ENCODE measurements at regions not wholly inside any gene's neighbourhood (a gene's known extent, or its start where the extent isn't known, plus 50 kb on each side); places are given as distances from the start of the nearest gene placed in this dataset.
A peak's percentile ranks its signal among the peaks of the same experiment; 100 is the strongest.

DNA sequence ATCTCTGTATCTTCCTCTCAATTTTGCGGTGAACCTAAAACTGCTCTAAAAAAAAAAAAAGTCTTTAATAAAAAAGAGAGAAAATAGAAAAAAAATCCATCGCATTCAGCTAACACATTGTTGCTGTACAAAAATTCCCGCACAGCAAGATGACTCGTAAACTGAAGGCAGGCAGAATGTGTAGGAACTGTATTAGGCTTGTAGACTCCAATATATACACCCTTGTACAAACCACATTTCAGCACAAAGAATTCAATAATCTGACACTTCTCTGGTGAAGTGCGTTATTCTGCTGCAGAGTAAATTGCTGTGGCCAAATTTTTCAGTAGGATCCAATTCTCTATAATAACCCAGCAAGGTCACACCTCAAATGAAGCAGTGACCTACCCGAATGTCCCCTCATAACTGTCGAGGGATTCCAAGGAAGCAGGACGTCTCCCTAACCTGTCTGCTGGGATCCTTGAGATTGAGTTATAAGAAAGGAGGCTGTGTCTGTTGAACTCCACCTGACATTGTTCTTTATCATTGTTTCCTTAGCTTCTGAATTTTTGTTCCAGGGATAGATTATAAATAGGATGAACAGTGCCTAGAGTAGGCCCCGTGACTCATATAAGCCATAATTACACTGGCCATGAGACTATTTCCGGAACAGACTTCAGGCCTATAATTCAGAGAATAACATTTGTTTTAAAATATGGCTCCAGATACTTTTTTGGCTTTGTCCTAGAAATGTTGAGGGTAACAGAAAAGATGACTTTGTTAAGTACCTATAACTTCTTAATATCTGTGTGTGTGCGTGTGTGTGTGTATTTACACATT, 348.3 kb downstream of the PCDH7 start:
- DNase-seq, result no peak

DNA sequence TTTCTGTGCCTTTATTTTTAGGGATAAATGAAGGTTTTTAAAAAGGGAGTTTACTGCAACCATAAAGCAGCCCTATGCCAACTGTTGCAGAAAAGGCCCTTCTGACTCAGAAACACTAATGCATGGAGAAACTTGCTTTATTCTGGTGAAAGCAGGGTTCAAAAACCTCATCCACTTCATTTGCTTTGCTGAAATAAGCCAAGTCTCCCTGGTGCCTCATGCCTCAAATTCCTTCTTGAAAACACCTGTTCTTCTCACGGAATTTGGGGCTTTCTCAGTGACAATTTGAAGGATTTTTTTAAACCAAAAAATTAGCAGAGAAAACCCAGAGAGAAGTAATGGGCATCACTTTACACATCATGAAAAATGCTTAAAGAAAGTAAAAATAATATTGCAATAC, 349.0 kb downstream of the PCDH7 start:
- no peak for DNase-seq

DNA sequence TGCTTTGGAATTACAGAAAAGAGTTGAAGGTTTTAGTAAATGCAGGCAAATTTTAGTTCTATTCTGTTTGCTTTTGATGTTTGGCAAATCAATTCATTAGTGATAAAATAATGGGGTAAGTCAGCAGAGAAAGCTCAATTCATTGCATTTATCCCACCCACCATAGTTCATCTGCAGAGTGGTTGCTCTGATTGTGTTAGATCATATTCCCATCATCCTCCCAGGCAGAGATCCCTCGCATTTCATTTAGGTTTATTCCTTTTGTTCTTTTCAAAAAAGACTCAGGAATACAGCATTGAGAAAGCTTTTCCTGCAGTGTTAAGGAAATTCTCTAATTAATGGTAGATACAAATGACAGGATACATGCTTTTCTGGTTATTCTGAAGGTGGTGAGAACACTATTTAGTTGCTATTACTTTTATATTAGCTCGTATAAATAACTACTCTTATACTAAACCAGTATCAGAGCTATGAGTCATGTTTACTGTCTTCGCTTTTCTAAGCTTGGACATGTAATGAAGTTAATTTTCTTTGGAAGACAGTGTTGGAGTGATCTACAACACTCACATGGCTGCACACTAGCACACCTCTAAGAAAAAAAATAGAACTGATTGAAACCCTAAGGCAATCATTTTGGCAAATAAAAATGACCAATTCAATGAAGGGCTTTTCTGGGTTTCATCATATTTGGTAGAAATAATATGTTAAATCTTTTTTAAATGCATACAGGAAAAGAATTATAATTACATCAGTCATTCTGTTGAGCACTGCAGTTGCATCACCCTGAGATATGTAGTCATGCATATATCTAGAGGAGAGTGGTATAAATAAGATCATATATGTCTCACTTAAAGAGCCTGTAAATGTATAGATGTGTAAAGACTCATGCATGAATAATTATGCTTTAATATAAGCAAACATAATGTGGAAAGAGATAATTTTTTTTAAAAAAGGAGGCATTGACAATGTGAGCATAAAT, 351.6 kb downstream of the PCDH7 start:
- DNase-seq, result no peak

DNA sequence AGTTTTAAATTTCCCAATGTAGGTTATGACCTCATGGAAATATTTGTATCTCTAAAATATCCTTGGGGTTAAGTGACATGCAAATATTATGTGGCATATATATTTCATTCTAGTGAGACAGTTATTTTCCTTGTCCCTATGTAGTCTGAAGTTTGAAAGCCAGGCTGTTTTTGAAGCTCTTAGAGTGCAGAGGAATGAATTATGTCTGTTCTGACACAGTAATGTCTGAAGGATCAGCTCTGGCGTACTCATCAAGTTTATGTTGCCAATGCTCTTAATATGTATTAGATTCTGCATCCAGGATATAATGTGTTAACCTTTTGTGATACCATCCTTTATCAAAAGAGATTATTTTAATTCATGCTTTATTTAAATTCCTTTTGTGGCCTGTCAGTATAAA, 355.8 kb downstream of the PCDH7 start:
- no peak for DNase-seq

DNA sequence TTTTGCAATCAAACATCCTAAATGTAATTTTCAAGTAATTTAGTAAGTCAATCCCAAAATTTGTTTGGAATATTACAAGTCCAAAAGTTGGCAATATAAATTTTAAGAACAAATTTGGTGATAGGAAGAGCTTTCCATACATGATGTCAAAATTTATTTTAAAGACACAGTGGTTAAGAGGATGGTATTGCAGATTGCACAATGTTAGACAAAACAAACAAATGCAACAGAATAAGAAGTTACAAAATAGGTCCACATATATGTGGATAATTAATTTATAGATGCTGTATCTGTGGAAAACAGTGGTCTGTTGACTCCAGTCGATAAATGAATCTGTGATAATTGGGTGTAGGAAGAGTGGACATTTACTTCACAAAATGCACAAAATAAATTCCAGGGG, 358.5 kb downstream of the PCDH7 start:
- no peak for DNase-seq

DNA sequence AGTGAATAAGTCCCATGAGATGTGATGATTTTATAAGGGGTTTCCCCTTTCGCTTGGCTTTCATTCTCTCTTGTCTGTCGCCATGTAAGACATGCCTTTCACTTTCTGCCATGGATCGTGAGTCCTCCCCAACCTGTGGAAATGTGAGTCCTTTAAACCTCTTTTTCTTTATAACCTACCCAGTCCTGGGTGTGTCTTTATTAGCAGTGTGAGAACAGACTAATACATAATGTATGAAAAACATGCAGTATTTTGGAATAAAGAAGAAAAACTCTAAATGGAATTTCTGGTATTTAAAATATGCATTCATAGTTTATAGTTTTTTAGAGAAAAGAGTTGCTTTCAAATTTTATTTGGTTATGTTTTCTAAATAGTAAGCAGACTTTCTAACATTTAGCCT, 360.7 kb downstream of the PCDH7 start:
- no peak for DNase-seq

DNA sequence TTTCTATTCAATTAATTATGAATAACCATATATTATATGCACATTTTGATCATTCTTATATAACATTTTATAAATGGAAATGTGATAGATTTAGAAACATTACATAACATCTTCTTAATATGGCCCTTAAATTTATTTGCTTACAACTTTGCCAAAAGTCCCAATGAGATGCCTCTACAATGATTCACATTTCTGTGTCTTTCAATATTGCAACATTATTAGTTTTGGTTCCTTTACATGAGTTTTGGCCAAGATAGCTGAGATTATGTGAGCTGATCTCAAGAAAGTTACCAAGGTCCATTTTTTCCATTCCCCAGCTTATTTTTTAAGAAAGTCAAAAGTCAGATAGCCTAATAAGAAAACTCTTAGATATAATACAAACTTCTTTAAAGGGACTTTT, 361.2 kb downstream of the PCDH7 start:
- DNase-seq, result no peak

DNA sequence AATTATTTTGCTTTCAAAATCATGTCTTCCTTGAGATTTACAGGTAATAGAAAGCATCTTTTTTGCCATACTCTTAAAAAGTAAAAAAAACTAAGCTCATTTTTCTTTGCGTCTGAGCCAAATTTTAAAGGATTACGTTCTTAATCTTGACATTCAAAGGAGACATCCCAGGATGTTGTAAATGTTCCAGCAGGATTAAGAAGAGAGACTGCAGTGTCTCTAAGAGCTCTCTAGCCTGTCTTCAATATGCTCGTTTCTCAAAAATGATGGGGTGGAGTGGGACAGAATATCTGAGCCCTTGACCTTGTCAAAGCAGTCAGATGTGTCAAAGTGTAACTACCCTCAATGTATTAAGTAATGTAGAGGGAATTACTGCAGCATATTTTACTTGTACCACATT, 363.3 kb downstream of the PCDH7 start:
- no peak for DNase-seq

DNA sequence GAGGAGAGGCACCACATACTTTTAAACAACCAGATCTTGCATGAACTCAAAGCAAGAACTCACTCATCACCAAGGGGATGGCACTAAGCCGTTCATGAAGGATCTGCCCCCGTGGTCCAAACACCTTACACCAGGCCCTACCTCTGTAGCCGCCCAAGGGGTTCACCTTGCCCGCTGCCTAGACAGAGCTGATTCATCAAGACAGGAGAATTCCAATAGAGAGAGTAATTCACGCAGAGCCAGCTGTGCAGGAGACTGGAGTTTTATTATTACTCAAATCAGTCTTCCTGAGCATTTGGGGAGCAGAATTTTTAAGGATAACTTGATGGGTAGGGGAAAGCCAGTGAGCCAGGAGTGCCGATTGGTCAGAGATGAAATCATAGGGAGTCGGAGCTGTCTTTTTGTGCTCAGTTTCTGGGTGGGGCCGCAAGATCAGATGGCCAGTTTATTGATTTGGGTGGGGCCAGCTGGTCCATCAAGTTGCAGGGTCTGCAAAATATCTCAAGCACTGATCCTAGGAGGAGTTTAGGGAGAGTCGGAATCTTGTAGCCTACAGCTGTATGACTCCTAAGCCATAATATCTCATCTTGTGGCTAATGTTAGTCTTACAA, 364.7 kb downstream of the PCDH7 start:
- DNase-seq, result no peak

DNA sequence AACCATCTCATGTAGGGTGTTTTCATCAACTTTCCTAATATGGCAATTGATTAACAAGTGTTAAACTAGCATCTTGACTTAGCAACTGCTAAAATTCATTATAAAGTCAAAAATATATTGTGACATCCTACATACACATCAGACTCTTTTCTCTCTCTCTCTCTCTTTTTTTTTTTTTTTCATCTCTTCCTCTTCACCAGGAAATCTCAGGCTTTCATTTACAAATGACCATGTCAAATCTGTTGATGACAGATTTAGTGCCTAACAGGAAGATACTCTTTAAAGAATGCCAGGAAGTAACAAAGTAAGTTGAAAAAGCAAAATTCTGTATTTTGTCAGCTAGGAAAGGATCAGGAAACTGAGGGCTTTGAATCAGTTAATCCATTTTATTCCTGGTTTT, 365.5 kb downstream of the PCDH7 start:
- DNase-seq, result no peak

DNA sequence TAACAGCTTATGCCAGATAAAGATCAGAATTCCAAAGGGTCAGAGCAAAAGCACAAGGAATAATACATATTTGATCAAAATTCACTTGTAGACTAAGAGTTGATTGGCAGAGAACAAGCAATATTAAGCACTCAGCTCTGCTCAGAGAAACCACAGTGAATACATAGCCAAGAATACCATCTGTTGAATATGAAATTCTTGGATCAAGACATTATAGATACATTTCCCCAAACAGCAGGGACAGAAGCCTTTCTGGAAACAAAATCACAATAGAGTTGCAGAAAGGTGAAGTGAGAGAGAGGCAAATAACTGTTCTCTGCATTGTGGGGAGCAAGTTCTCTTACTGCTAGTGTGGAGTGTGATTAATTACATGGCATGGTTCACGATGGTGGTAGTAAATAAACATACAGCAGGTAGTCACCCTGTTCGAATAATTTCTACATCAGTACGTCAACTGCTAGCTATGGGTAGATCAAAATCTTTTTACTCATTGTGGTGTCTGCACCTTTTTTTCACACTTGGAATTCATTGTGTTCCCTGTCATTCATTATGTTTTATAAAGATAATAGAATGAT, 366.7 kb downstream of the PCDH7 start:
- DNase-seq, result peak; percentile 50 to 77

DNA sequence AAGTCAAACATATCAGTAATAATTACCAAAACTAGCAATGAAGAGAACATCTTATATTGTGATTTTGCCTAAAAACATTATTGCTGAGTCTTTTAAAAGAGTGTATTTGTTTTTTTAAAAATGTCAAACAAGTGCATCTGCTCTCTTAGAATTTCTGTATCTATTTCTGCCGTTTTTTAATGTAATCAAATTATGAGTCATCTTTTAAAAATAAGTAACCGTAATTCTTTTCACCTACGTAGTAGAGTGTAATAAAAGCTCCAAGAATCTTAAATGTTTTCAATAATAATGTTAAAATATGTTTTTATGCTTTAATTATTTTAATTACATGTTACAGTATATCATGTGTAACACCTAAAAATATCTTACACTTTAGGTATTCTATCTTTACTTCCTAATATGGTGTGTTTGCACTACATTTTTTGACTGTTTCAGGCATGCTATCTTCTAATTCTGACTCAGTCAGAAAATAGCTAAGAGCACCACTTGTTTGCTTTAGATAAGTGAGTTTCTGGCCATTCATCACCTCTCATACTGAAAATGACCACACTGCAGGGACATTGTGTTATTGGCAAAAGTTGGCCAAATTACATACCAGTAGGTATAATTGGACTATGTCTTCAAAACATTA, 368.5 kb downstream of the PCDH7 start:
- DNase-seq, result no peak

DNA sequence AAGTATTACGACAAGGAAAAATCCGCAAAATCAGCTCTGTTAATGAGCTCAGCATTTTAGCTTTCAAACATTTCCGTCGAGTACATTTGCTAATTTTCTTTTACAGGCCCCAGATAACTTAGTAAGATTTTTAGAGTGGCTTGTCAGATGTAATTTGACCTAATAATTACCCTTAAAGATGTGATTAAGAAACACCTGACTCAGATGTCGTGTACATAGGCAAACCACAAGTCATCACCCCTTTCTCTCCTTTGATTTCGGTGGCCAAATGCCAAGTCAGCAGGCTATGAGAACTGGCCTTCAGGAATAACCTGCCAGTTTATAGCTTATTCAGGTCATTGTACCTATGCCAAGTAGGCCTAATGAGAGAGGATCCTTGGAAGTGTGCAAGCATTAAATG, 369.6 kb downstream of the PCDH7 start:
- DNase-seq, result peak; percentile 7 to 53

DNA sequence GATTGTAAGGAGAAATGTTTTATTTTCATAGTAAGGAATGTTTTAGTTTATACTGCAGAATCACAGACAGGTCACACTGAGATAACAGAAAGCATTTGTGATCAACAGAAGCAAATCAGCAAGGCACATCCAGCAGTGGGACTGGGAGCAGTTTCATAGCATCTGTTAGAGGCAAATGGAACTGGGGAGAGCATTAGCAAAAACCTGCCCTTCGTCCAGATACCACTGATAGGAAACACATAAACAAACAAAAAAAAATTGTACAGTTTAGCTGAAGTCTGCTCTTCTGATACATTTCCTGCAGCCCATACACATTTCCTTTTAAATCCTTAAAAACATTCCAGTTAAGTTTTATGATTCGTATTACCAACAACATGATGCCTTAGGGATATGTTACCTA, 374.3 kb downstream of the PCDH7 start:
- no peak for DNase-seq

DNA sequence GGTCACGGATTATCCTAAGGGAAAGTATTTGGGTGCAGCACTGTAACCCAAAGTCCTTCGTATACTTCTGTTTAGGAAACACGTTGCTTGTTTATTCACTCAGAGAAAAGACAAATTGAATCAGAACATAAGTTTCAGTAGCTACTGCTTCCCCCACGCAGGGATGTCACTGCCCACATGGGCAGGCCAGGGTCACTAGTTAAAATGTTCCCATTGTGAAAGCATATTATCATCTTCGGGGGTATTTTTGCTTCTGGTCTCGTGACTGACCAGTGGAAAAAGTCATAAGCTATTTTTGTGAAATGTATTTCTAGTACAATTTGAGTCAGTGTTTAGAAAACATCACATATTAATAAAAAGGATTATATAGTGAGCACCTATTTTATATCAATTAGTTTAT, 377.8 kb downstream of the PCDH7 start:
- no peak for DNase-seq

DNA sequence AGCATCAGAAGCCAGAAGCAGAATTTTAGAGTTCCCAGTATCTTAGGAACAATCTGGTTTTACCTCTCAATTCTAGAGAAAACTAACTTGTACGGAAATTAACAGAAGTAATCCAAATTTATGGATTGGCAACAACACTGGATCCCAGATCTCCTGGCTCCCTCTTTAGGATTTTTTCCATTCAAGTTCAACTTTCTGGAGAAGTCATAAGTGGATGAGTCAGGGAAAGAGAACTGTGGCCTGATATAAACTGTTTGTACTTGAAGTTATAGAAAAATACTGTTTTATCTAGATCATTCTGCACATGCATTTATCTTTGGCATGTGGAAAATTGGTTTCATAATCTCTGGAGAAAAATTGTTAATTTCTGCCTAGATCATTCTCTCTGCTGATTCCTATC, 380.4 kb downstream of the PCDH7 start:
- no peak for DNase-seq

DNA sequence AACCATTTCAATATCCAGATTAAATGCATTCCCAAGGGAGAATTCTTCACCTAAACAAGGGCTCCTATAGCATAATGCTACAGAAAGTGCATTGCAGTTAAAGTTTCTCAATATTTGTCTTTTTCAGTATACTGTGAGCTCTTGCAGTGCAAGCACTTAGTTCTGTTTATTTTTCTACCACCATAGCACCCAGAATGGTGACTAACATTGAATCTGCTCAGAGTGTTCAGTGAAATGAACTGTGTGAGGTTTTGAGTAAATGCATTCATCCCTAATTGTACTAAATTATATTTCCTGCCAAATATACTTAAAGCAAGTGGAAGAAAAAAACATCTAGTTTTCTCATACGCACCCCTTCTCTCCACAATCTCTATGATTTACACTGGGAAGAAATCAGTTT, 383.9 kb downstream of the PCDH7 start:
- DNase-seq, result no peak

DNA sequence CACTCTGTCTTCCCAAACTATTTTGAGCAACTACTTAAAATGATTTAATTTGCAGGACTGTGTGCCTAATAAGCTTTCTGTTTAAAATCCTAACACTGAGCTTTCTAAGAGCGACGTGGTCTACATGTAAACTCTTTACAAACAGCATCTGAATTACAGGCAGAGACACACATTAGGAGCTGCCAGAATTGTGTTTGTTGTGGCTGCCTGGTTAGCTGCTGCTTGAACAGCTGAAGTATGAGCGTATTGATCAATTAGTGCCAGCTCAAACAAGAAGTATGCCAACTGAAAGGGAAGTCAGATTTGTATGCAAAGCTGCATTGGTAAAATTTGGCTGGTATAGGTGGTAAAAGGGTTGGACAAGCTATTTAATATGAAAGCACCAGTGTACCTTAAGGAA, 384.4 kb downstream of the PCDH7 start:
- peak; percentile 50 to 51 for DNase-seq

DNA sequence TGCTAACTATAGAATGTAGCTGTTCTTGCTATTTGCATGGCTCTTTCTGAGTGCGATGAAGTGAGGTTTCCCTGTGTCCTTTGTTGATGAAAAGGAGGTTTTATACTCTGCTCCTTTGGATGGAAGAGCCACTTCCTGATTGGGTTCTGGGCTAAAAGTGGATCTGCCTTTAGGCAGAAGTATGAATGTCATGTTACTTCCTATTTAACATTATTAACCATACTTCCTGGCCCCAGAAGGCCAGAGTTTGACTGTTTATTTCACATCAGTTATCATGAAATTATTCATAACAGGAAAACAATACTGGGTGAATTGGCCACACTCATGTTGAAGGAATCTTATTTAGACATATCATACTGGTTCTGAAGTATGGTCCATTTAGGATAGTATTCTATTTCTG, 386.2 kb downstream of the PCDH7 start:
- no peak for DNase-seq

DNA sequence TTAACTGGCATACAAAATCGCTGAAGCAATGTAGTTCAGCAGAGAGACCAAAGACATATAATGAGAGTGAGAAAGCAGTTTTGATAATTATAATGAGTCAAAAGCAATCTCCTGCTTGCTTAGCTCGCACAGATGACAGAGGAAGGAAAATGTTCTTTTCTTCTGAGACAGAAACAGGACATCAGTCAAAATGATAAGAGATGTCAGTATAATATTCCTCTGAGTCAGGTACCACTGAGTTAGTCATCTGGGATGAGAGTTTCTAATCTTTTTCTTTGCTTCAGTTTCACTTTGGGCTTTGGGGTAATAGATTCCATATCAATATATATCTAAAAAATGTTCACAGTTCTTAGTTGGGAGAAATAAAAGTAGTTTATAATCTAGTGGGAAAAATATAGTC, 387.2 kb downstream of the PCDH7 start:
- no peak for DNase-seq

DNA sequence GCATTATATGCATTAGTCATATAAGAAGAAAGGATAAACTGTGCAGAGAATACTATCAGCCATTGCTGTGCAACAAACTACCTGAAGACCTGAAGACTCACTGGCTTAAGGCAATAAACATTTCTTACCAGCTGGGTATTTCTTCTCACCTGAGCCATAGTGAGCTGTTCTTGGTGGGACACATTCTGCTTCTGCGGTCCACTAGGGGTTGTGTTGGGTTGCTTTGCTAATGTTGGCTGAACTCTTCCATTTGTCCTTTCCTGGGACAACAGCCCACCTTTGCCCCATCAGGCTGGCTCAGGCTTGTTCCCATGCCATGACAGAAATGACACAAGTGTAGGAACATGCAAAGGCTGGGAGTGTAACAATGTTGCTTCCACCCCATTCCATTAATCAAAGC, 388.6 kb downstream of the PCDH7 start:
- no peak for DNase-seq

DNA sequence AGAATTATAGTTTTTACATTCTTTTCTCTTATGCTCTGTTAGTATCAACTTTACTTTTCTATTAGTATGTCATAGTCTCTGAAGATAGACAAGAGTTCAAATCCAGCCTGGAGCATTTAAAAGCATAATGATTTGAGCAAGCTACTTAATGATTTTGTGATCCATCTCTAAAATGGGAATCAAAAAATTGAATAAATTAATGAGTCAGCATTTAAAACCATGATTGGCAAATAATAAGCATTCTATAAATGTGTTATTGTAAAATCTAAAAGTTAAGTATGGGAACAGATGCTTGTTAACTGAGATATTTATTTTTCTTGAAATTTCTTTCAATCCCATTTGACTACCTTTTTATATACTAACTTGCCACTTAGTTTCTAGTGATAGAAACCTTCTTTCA, 391.6 kb downstream of the PCDH7 start:
- DNase-seq, result no peak

DNA sequence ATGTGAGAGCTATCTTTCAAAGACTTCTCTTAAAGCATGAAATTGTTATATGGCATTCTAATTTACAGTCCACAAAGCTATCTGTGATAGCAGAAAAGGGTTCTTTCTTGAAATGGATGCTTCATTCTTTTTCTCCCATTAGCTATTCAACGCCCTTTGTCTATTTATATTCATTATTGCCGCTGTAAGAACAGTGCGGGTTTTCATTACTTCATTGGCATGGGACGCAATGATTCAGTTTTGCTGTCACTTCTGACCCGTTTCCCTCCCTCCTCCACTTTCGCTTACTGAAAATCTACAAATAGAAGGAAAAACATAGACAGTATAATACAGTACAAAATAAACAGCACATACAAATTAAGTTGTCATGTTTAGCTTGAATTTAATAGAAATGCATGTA, 394.6 kb downstream of the PCDH7 start:
- DNase-seq, result no peak

All from NCI-H446 (cell line).